Fibroblast of lung (primary cell): ENCODE measurements at regions not wholly inside any gene's neighbourhood (a gene's known extent, or its start where the extent isn't known, plus 50 kb on each side); places are given as distances from the start of the nearest gene placed in this dataset.

Source experiments
- DNase-seq, 2 donors: peaks; one replicate each; pipeline versions ENCODE4 v3.0.0 to v3.0.0-alpha.2; 2010; ENCODE audit warnings: low read depth in 2 of 2
- H2AFZ ChIP-seq: 2 replicates; pipeline ENCODE4 v1.5.1; 2012; ENCODE audit warnings: low read length, control low read depth, inconsistent platforms
- H3K27ac ChIP-seq: 2 replicates; pipeline ENCODE4 v1.5.1; 2011; ENCODE audit warnings: low read length, control low read depth; ENCODE audit not compliant: insufficient read depth
- H3K27me3 ChIP-seq: 2 replicates; pipeline ENCODE4 v1.5.1; 2011; ENCODE audit warnings: mild to moderate bottlenecking, low read length; ENCODE audit not compliant: control insufficient read depth, insufficient read depth
- H3K36me3 ChIP-seq: 2 replicates; pipeline ENCODE4 v1.5.1; 2011; ENCODE audit warnings: low read length; ENCODE audit not compliant: control insufficient read depth, insufficient read depth
- H3K4me1 ChIP-seq: 2 replicates; pipeline ENCODE4 v1.5.1; 2011; ENCODE audit warnings: low read length; ENCODE audit not compliant: control insufficient read depth, insufficient read depth; ENCODE audit errors: extremely low read depth
- H3K4me2 ChIP-seq: 2 replicates; pipeline ENCODE4 v1.5.1; 2011; ENCODE audit warnings: low read length, control low read depth; ENCODE audit not compliant: insufficient read depth; ENCODE audit errors: extremely low read depth
- H3K4me3 ChIP-seq, 4 experiments: fragments of 200-600 bp in 1 of 4; sonication (generic) in 1 of 4; replicated peaks in 1 of 4; 2 replicates each; pipeline ENCODE4 v1.5.1; 2011 to 2016; ENCODE audit warnings: low read length in 4 of 4, low read depth in 3 of 4, mild to moderate bottlenecking in 3 of 4, control low read depth in 2 of 4, inconsistent platforms in 1 of 4, mixed read lengths in 1 of 4; ENCODE audit not compliant: insufficient read depth in 1 of 4; ENCODE audit errors: control extremely low read depth in 1 of 4
- H3K79me2 ChIP-seq: 2 replicates; pipeline ENCODE4 v1.5.1; 2012; ENCODE audit warnings: mild to moderate bottlenecking, low read length, inconsistent platforms; ENCODE audit not compliant: control insufficient read depth, insufficient read depth
- H3K9ac ChIP-seq: 2 replicates; pipeline ENCODE4 v1.5.1; 2011; ENCODE audit warnings: mild to moderate bottlenecking, low read length, control low read depth; ENCODE audit not compliant: insufficient read depth
- H3K9me3 ChIP-seq: 2 replicates; pipeline ENCODE4 v1.5.1; 2012; ENCODE audit warnings: low read depth, low read length; ENCODE audit not compliant: control insufficient read depth, insufficient read depth
- H4K20me1 ChIP-seq: 2 replicates; pipeline ENCODE4 v1.5.1; 2011; ENCODE audit warnings: low read length; ENCODE audit not compliant: control insufficient read depth, insufficient read depth; ENCODE audit errors: extremely low read depth
- EZH2 ChIP-seq: IDR thresholded peaks from 2 replicates; pipeline ENCODE4 v1.5.1; 2012; ENCODE audit warnings: low read length, control low read depth, mild to moderate bottlenecking; ENCODE audit errors: missing control alignments
- TF ChIP-seq, protein P1 (sequence below), 2 donors: IDR thresholded peaks in 1 of 2; conservative IDR thresholded peaks in 1 of 2; 1 replicate in 1 of 2; 2 replicates in 1 of 2; pipeline ENCODE4 v1.5.1; 2011 to 2012; ENCODE audit warnings: low read length in 2 of 2, control low read depth in 1 of 2, inconsistent platforms in 1 of 2, low read depth in 1 of 2, mild to moderate bottlenecking in 1 of 2

DNA sequence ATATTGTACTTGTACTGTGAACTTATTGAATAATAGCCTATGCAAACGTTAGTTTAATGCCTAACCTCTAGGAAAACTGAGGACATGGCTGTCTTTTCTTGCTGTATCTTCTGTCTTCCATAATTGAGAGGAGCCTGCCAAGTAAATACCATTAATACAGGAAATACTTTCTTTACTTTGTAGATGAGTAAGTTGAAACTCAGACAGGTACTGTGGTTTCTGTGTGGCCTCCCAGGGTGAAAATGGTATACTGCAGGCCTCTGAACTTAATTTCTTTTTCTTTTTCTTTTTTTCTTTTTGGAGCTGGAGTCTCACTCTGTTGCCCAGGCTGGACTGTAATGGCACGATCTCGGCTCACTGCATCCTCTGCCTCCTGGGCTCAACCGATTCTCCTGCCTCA is 208.8 kb upstream of the ADGRL4 start:
- Histone ChIP-seq H3K27ac (no peak overlapping the region), H3K36me3 (no peaks in the 10 kb centered on the region), H4K20me1 (no peaks in the 10 kb centered on the region), H3K4me1 (no peaks in the 10 kb centered on the region), H3K4me2 (no peak overlapping the region), H3K27me3 (no peaks in the 10 kb centered on the region), H2AFZ (no peak overlapping the region), H3K4me3 (no peak overlapping the region), H3K9ac (no peak overlapping the region), H3K79me2 (no peaks in the 10 kb centered on the region), H3K9me3 (no peaks in the 10 kb centered on the region)
- no peak for DNase-seq
- no peak for TF ChIP-seq EZH2
- TF ChIP-seq, protein P1, sequence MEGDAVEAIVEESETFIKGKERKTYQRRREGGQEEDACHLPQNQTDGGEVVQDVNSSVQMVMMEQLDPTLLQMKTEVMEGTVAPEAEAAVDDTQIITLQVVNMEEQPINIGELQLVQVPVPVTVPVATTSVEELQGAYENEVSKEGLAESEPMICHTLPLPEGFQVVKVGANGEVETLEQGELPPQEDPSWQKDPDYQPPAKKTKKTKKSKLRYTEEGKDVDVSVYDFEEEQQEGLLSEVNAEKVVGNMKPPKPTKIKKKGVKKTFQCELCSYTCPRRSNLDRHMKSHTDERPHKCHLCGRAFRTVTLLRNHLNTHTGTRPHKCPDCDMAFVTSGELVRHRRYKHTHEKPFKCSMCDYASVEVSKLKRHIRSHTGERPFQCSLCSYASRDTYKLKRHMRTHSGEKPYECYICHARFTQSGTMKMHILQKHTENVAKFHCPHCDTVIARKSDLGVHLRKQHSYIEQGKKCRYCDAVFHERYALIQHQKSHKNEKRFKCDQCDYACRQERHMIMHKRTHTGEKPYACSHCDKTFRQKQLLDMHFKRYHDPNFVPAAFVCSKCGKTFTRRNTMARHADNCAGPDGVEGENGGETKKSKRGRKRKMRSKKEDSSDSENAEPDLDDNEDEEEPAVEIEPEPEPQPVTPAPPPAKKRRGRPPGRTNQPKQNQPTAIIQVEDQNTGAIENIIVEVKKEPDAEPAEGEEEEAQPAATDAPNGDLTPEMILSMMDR (conservative IDR thresholded peaks at IDR 0.05 in 1 of 2, IDR thresholded peaks at IDR 0.05 in 1 of 2; ENCODE audit: low read depth in 1 of 2, low read length in 2 of 2): no peak

DNA sequence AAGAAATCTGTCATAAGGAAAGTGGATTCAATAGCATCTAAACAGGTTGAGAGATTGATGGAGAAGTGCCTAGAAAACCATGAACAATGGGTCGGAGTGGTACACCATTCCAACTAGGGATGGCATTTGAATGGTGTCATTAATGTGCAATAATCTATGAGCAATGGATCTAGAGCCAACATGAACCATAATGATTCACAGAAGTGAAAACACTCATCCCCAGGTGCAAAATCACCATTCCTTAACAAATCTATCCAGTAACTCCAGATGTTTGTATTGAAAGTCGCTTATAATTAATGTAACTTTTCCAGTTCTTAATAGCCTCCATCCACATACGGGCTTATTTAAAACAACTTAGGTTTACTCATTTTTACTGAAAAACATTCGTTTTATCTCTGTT is 201.3 kb upstream of the ADGRL4 start:
- Histone ChIP-seq H4K20me1 (no peaks in the 10 kb centered on the region), H3K27me3 (no peaks in the 10 kb centered on the region), H3K4me3 (no peak overlapping the region), H2AFZ (no peak overlapping the region), H3K27ac (no peak overlapping the region), H3K36me3 (no peaks in the 10 kb centered on the region), H3K9ac (no peak overlapping the region), H3K4me2 (no peak overlapping the region), H3K79me2 (no peaks in the 10 kb centered on the region), H3K9me3 (no peaks in the 10 kb centered on the region), H3K4me1 (no peaks in the 10 kb centered on the region)
- no peak for TF ChIP-seq EZH2
- TF ChIP-seq, protein P1 (conservative IDR thresholded peaks at IDR 0.05 in 1 of 2, IDR thresholded peaks at IDR 0.05 in 1 of 2; ENCODE audit: low read depth in 1 of 2, low read length in 2 of 2): no peak
- no peak for DNase-seq

DNA sequence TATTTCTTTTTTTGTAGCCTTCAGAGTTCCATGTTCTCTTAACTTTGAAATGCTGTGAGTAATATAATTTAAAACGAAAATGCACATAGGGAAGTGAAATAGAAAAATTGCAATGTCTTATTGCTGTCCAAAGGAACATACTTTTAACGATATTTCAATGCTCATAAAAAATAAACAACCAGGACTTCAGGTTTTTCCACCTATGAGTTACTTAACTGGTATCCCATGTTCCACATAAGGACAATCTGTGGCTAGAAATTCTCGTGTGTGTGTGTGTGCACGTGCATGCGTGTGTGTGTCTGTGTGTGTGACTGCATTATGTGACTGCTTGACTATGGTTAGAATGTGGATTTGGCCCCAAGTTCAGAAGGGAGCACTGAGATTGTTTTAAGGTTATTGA is 200.8 kb upstream of the ADGRL4 start:
- Histone ChIP-seq H3K9ac (no peak overlapping the region), H3K9me3 (no peaks in the 10 kb centered on the region)
- no peak for TF ChIP-seq EZH2
- TF ChIP-seq, protein P1 (conservative IDR thresholded peaks at IDR 0.05 in 1 of 2, IDR thresholded peaks at IDR 0.05 in 1 of 2; ENCODE audit: low read depth in 1 of 2, low read length in 2 of 2): no peak

More for the DNA sequence above, 200.8 kb upstream of the ADGRL4 start:
- H3K79me2 ChIP-seq: no peaks in the 10 kb centered on the region
- H3K36me3 ChIP-seq: no peaks in the 10 kb centered on the region
- no peak overlapping the region for H3K27ac ChIP-seq
- no peaks in the 10 kb centered on the region for H3K27me3 ChIP-seq
- H3K4me1 ChIP-seq: no peaks in the 10 kb centered on the region
- H3K4me2 ChIP-seq: no peak overlapping the region
- no peak for DNase-seq
- no peak overlapping the region for H2AFZ ChIP-seq
- H4K20me1 ChIP-seq: no peaks in the 10 kb centered on the region
- no peak overlapping the region for H3K4me3 ChIP-seq
